ENCODE measurements at regions not wholly inside any gene's neighbourhood (a gene's known extent, or its start where the extent isn't known, plus 50 kb on each side); places are given as distances from the start of the nearest gene placed in this dataset.
"Not testable (repeated sequence)": the region's sequence is repeated elsewhere in the genome, so short reads cannot be mapped to it uniquely, and the experiment has no call there.

- Mint-ChIP-seq H3K36me3 (ENCODE audit: insufficient read depth, unreplicated experiment) (no peaks in the 10 kb centered on the region), H3K27me3 (ENCODE audit: insufficient read depth, unreplicated experiment) (no peaks in the 10 kb centered on the region), H3K9me3 (ENCODE audit: unreplicated experiment) (peaks cover 4% of the 10 kb centered on the region), H3K4me3 (ENCODE audit: unreplicated experiment) (no peak overlapping the region), H3K4me1 (ENCODE audit: low read depth, unreplicated experiment) (no peaks in the 10 kb centered on the region), H3K27ac (ENCODE audit: unreplicated experiment) (no peak overlapping the region)
- Histone ChIP-seq H3K4me3 (ENCODE audit: low read depth, low read length) (no peak overlapping the region), H3K36me3 (ENCODE audit: control insufficient read depth, insufficient read depth, low read length) (no peaks in the 10 kb centered on the region), H3K4me1 (no peaks in the 10 kb centered on the region), H3K27me3 (replicated peaks; ENCODE audit: control insufficient read depth, insufficient read depth, low read length) (no peaks in the 10 kb centered on the region), H3K9me3 (no peaks in the 10 kb centered on the region)
- no peak for TF ChIP-seq CTCF (IDR thresholded peaks at IDR 0.05; ENCODE audit: insufficient read depth in 1 of 2, low read depth in 1 of 2, low read length in 1 of 2, severe bottlenecking in 1 of 2, unreplicated experiment in 1 of 2)
- intact Hi-C loops (cut with micrococcal nuclease; ENCODE audit: unreplicated experiment) = no loop called here
- no TSS peak for BruUV-seq (replicated peaks)
- POLR2A ChIA-PET = no interaction called here
- CTCF ChIA-PET = no interaction called here
- no peak for DNase-seq
These were observed 84.1 kb upstream of the ACKR3 start for GRCh38 chr2:236485519-236485918.

- CTCF ChIA-PET = interaction anchor here (0.7 kb wide), 1 partner anchor 81 kb away, joined by 3 read pairs; the partner anchor contains the start of gene ACKR3
- H3K4me1 Mint-ChIP-seq (ENCODE audit: low read depth, unreplicated experiment); H3K4me3 ChIP-seq (ENCODE audit: low read depth, low read length); H3K9me3 ChIP-seq; H3K27ac Mint-ChIP-seq (ENCODE audit: unreplicated experiment); H3K27me3 ChIP-seq (replicated peaks; ENCODE audit: control insufficient read depth, insufficient read depth, low read length); H3K4me3 Mint-ChIP-seq (ENCODE audit: unreplicated experiment); DNase-seq; H3K36me3 Mint-ChIP-seq (ENCODE audit: insufficient read depth, unreplicated experiment); BruUV-seq (replicated peaks); H3K27me3 Mint-ChIP-seq (ENCODE audit: insufficient read depth, unreplicated experiment); H3K9me3 Mint-ChIP-seq (ENCODE audit: unreplicated experiment); intact Hi-C loops (cut with micrococcal nuclease; ENCODE audit: unreplicated experiment); POLR2A ChIA-PET; H3K36me3 ChIP-seq (ENCODE audit: control insufficient read depth, insufficient read depth, low read length); H3K4me1 ChIP-seq: not testable (repeated sequence)
These were observed 80.5 kb upstream of the ACKR3 start for GRCh38 chr2:236489083-236489482.

- H3K9me3 ChIP-seq = no peaks in the 10 kb centered on the region
- Mint-ChIP-seq H3K4me1 (ENCODE audit: low read depth, unreplicated experiment) (no peaks in the 10 kb centered on the region), H3K36me3 (ENCODE audit: insufficient read depth, unreplicated experiment) (no peaks in the 10 kb centered on the region), H3K9me3 (ENCODE audit: unreplicated experiment) (no peaks in the 10 kb centered on the region), H3K27me3 (ENCODE audit: insufficient read depth, unreplicated experiment) (no peaks in the 10 kb centered on the region), H3K27ac (ENCODE audit: unreplicated experiment) (no peak overlapping the region), H3K4me3 (ENCODE audit: unreplicated experiment) (no peak overlapping the region)
- H3K4me1 ChIP-seq = no peaks in the 10 kb centered on the region
- H3K4me3 ChIP-seq (ENCODE audit: low read depth, low read length) = no peak overlapping the region
- POLR2A ChIA-PET = no interaction called here
- DNase-seq = no peak
- CTCF ChIA-PET = no interaction called here
- TF ChIP-seq CTCF (IDR thresholded peaks at IDR 0.05; ENCODE audit: insufficient read depth in 1 of 2, low read depth in 1 of 2, low read length in 1 of 2, severe bottlenecking in 1 of 2, unreplicated experiment in 1 of 2) = no peak
- no TSS peak for BruUV-seq (replicated peaks)
- intact Hi-C loops (cut with micrococcal nuclease; ENCODE audit: unreplicated experiment) = no loop called here
- H3K36me3 ChIP-seq (ENCODE audit: control insufficient read depth, insufficient read depth, low read length) = no peaks in the 10 kb centered on the region
- H3K27me3 ChIP-seq (replicated peaks; ENCODE audit: control insufficient read depth, insufficient read depth, low read length) = no peaks in the 10 kb centered on the region
These were observed 79.7 kb upstream of the ACKR3 start for GRCh38 chr2:236489895-236490404.

- Histone ChIP-seq H3K36me3 (ENCODE audit: control insufficient read depth, insufficient read depth, low read length) (no peaks in the 10 kb centered on the region), H3K4me3 (ENCODE audit: low read depth, low read length) (no peak overlapping the region), H3K4me1 (no peaks in the 10 kb centered on the region), H3K9me3 (no peaks in the 10 kb centered on the region), H3K27me3 (replicated peaks; ENCODE audit: control insufficient read depth, insufficient read depth, low read length) (no peaks in the 10 kb centered on the region)
- no peaks in the 10 kb centered on the region for H3K36me3 Mint-ChIP-seq (ENCODE audit: insufficient read depth, unreplicated experiment)
- H3K27me3 Mint-ChIP-seq (ENCODE audit: insufficient read depth, unreplicated experiment) = no peaks in the 10 kb centered on the region
- intact Hi-C loops (cut with micrococcal nuclease; ENCODE audit: unreplicated experiment) = no loop called here
- POLR2A ChIA-PET = no interaction called here
- H3K27ac Mint-ChIP-seq (ENCODE audit: unreplicated experiment) = no peak overlapping the region
- no peak for DNase-seq
- CTCF ChIA-PET = no interaction called here
- H3K4me1 Mint-ChIP-seq (ENCODE audit: low read depth, unreplicated experiment) = no peaks in the 10 kb centered on the region
- BruUV-seq (replicated peaks) = no TSS peak
- no peaks in the 10 kb centered on the region for H3K9me3 Mint-ChIP-seq (ENCODE audit: unreplicated experiment)
- H3K4me3 Mint-ChIP-seq (ENCODE audit: unreplicated experiment) = no peak overlapping the region
- no peak for TF ChIP-seq CTCF (IDR thresholded peaks at IDR 0.05; ENCODE audit: insufficient read depth in 1 of 2, low read depth in 1 of 2, low read length in 1 of 2, severe bottlenecking in 1 of 2, unreplicated experiment in 1 of 2)
These were observed 73.3 kb upstream of the ACKR3 start for GRCh38 chr2:236496340-236496739.
